Endodermal cell (in vitro differentiated cells): ENCODE measurements at regions not wholly inside any gene's neighbourhood (a gene's known extent, or its start where the extent isn't known, plus 50 kb on each side); places are given as distances from the start of the nearest gene placed in this dataset.
A peak's percentile ranks its signal among the peaks of the same experiment; 100 is the strongest.

Experiments
- DNase-seq: peaks from one replicate; pipeline ENCODE4 v3.0.0-alpha.2; 2017
- H3K27ac ChIP-seq: 2 replicates; pipeline ENCODE4 v1.5.1; 2013; ENCODE audit warnings: mild to moderate bottlenecking, low read depth, low read length, moderate library complexity
- H3K27me3 ChIP-seq: 2 replicates; pipeline ENCODE4 v1.6.1; 2013; ENCODE audit warnings: mild to moderate bottlenecking, low read length, moderate library complexity; ENCODE audit not compliant: insufficient read depth, control insufficient read depth, poor library complexity, severe bottlenecking
- H3K36me3 ChIP-seq: 2 replicates; pipeline ENCODE4 v1.7.0; 2013; ENCODE audit warnings: mild to moderate bottlenecking, low read length, moderate library complexity; ENCODE audit not compliant: control insufficient read depth, insufficient read depth
- H3K4me1 ChIP-seq: one replicate; pipeline ENCODE4 v1.7.0; 2013; ENCODE audit warnings: low read length; ENCODE audit not compliant: control insufficient read depth, insufficient read depth
- H3K4me3 ChIP-seq: 2 replicates; pipeline ENCODE4 v1.5.1; 2013; ENCODE audit warnings: mild to moderate bottlenecking, low read length, moderate library complexity
- H3K9ac ChIP-seq: 2 replicates; pipeline ENCODE4 v1.6.1; 2013; ENCODE audit warnings: mild to moderate bottlenecking, low read length, moderate library complexity; ENCODE audit not compliant: poor library complexity, severe bottlenecking; ENCODE audit errors: extremely low read depth
- H3K9me3 ChIP-seq: 2 replicates; pipeline ENCODE4 v1.6.1; 2013; ENCODE audit warnings: mild to moderate bottlenecking, low read length, moderate library complexity; ENCODE audit not compliant: control insufficient read depth
- H3K27ac Mint-ChIP-seq: 2 replicates; pipeline ENCODE4 v1.8.0; 2020; ENCODE audit warnings: mixed read lengths
- H3K27me3 Mint-ChIP-seq: 2 replicates; pipeline ENCODE4 v1.8.0; 2021; ENCODE audit warnings: mild to moderate bottlenecking, mixed read lengths; ENCODE audit not compliant: insufficient read depth
- H3K36me3 Mint-ChIP-seq: 2 replicates; pipeline ENCODE4 v1.8.0; 2020; ENCODE audit warnings: low read depth, mixed read lengths
- H3K4me1 Mint-ChIP-seq: 2 replicates; pipeline ENCODE4 v1.8.0; 2020; ENCODE audit warnings: mixed read lengths
- H3K4me3 Mint-ChIP-seq: 2 replicates; pipeline ENCODE4 v1.8.0; 2020; ENCODE audit warnings: mild to moderate bottlenecking, moderate library complexity, mixed read lengths
- H3K9me3 Mint-ChIP-seq: 2 replicates; pipeline ENCODE4 v1.8.0; 2020; ENCODE audit warnings: mild to moderate bottlenecking, mixed read lengths
- CTCF ChIP-seq: fragments of 200-600 bp; sonication (generic); conservative IDR thresholded peaks from 2 replicates; pipeline ENCODE4 v1.5.0; 2021; ENCODE audit warnings: antibody characterized with exemption, mild to moderate bottlenecking
- WGBS, 2 experiments: methylation state at CpG; one replicate each; pipeline versions ENCODE4 v1.1.5 to v1.1.7; 2013; ENCODE audit warnings: missing lambda C conversion rate in 2 of 2, mixed read lengths in 1 of 2; ENCODE audit not compliant: insufficient coverage in 1 of 2, insufficient read length in 1 of 2; 5-methylcytosine and 5-hydroxymethylcytosine counted together

GRCh38 chr17:70276906-70277305 lies 107.6 kb downstream of the KCNJ2 start:
- peaks cover 13% of the 10 kb centered on the region for H3K9me3 ChIP-seq
- WGBS, 2 experiments: 91 to 100% methylated on average over 2 of the region's 2 CpGs
- peaks cover 55% of the 10 kb centered on the region for H3K27me3 ChIP-seq
- no peaks in the 10 kb centered on the region for H3K36me3 ChIP-seq
- H3K4me3 ChIP-seq: no peak overlapping the region
- Mint-ChIP-seq H3K4me3 (no peak overlapping the region), H3K4me1 (no peaks in the 10 kb centered on the region), H3K9me3 (peaks cover 7% of the 10 kb centered on the region), H3K27ac (no peak overlapping the region), H3K27me3 (peaks cover 48% of the 10 kb centered on the region), H3K36me3 (no peaks in the 10 kb centered on the region)
- H3K27ac ChIP-seq: no peak overlapping the region
- DNase-seq: no peak
- H3K4me1 ChIP-seq: no peaks in the 10 kb centered on the region
- H3K9ac ChIP-seq: no peak overlapping the region
- TF ChIP-seq CTCF: no peak

- H3K36me3 ChIP-seq: no peaks in the 10 kb centered on the region
- no peaks in the 10 kb centered on the region for H3K36me3 Mint-ChIP-seq
- peaks cover 15% of the 10 kb centered on the region for H3K9me3 Mint-ChIP-seq
- H3K27ac ChIP-seq: peak overlapping the region; percentile 4
- H3K4me1 ChIP-seq: no peaks in the 10 kb centered on the region
- no peak for DNase-seq
- H3K9ac ChIP-seq: no peak overlapping the region
- TF ChIP-seq CTCF: no peak
- H3K4me3 ChIP-seq: no peak overlapping the region
- 82 to 90% methylated on average over 2 to 5 of the region's 5 CpGs for WGBS, 2 experiments
- H3K9me3 ChIP-seq: peaks cover 21% of the 10 kb centered on the region
- peaks cover 35% of the 10 kb centered on the region for H3K27me3 ChIP-seq
- no peak overlapping the region for H3K4me3 Mint-ChIP-seq
- no peaks in the 10 kb centered on the region for H3K4me1 Mint-ChIP-seq
- peaks cover 31% of the 10 kb centered on the region for H3K27me3 Mint-ChIP-seq
- no peak overlapping the region for H3K27ac Mint-ChIP-seq
These were observed 109.6 kb downstream of the KCNJ2 start for GRCh38 chr17:70278844-70279462.

- no peak for TF ChIP-seq CTCF
- 80 to 82% methylated on average over 1 to 3 of the region's 3 CpGs for WGBS, 2 experiments
These were observed 117.1 kb downstream of the KCNJ2 start for GRCh38 chr17:70286391-70286790.

More at GRCh38 chr17:70286391-70286790, 117.1 kb downstream of the KCNJ2 start:
- Histone ChIP-seq H3K9ac (no peak overlapping the region), H3K4me1 (no peaks in the 10 kb centered on the region), H3K27ac (no peak overlapping the region), H3K4me3 (no peak overlapping the region), H3K27me3 (no peaks in the 10 kb centered on the region), H3K9me3 (peaks cover 13% of the 10 kb centered on the region), H3K36me3 (no peaks in the 10 kb centered on the region)
- no peak overlapping the region for H3K4me3 Mint-ChIP-seq
- no peak overlapping the region for H3K27ac Mint-ChIP-seq
- peaks cover 16% of the 10 kb centered on the region for H3K9me3 Mint-ChIP-seq
- no peaks in the 10 kb centered on the region for H3K27me3 Mint-ChIP-seq
- no peaks in the 10 kb centered on the region for H3K4me1 Mint-ChIP-seq
- no peaks in the 10 kb centered on the region for H3K36me3 Mint-ChIP-seq
- DNase-seq: no peak
